Neural progenitor cell (in vitro differentiated cells): ENCODE measurements at regions not wholly inside any gene's neighbourhood (a gene's known extent, or its start where the extent isn't known, plus 50 kb on each side); places are given as distances from the start of the nearest gene placed in this dataset.

Source experiments
- CTCF ChIP-seq: fragments of 200-600 bp; sonication (generic); IDR thresholded peaks from 2 replicates; pipeline ENCODE4 v1.5.1; 2017; ENCODE audit warnings: antibody characterized with exemption, mild to moderate bottlenecking
- EZH2 ChIP-seq: fragments of 200-600 bp; sonication (generic); IDR thresholded peaks from 2 replicates; pipeline ENCODE4 v1.6.1; 2017; ENCODE audit warnings: antibody characterized with exemption, mild to moderate bottlenecking, moderate library complexity

GRCh38 chr2:18912225-18912888 is 323.0 kb upstream of the NT5C1B start:
- TF ChIP-seq CTCF (no peak), EZH2 (no peak)
